GM12865 (cell line): ENCODE measurements at regions not wholly inside any gene's neighbourhood (a gene's known extent, or its start where the extent isn't known, plus 50 kb on each side); places are given as distances from the start of the nearest gene placed in this dataset.
"Not testable (repeated sequence)": the region's sequence is repeated elsewhere in the genome, so short reads cannot be mapped to it uniquely, and the experiment has no call there.

Source experiments
- DNase-seq: peaks from one replicate; pipeline ENCODE4 v3.0.0; 2010; ENCODE audit warnings: low read depth
- H3K4me3 ChIP-seq: 2 replicates; pipeline ENCODE4 v1.5.1; 2011; ENCODE audit warnings: mild to moderate bottlenecking, low read depth, low read length, control low read depth
- TF ChIP-seq, protein P1 (sequence below): IDR thresholded peaks from 2 replicates; pipeline ENCODE4 v1.5.1; 2011; ENCODE audit warnings: low read length, control low read depth, low read depth, inconsistent platforms; ENCODE audit not compliant: insufficient read depth; ENCODE audit errors: missing control alignments

DNA sequence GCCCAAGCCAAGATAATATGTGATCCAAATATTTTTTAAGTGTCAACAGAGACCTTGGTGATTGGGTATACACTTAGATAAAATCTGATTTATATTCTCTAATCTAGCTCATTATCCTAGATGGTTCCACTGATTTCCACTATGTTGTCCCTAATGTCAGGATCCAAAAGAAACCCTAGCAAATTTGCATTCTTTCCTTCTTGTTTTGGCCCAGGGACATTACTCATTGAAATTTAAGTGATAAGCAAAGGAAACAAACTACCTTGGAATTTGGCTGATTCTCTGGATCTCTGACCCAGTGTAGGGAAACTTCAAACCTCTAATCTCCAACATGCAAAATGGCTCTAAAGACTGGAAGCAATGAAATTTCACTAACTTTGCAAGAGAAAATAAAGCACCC is 179.8 kb upstream of the MEIS1 start:
- TF ChIP-seq, protein P1, sequence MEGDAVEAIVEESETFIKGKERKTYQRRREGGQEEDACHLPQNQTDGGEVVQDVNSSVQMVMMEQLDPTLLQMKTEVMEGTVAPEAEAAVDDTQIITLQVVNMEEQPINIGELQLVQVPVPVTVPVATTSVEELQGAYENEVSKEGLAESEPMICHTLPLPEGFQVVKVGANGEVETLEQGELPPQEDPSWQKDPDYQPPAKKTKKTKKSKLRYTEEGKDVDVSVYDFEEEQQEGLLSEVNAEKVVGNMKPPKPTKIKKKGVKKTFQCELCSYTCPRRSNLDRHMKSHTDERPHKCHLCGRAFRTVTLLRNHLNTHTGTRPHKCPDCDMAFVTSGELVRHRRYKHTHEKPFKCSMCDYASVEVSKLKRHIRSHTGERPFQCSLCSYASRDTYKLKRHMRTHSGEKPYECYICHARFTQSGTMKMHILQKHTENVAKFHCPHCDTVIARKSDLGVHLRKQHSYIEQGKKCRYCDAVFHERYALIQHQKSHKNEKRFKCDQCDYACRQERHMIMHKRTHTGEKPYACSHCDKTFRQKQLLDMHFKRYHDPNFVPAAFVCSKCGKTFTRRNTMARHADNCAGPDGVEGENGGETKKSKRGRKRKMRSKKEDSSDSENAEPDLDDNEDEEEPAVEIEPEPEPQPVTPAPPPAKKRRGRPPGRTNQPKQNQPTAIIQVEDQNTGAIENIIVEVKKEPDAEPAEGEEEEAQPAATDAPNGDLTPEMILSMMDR = no peak
- DNase-seq = no peak
- no peak overlapping the region for H3K4me3 ChIP-seq

DNA sequence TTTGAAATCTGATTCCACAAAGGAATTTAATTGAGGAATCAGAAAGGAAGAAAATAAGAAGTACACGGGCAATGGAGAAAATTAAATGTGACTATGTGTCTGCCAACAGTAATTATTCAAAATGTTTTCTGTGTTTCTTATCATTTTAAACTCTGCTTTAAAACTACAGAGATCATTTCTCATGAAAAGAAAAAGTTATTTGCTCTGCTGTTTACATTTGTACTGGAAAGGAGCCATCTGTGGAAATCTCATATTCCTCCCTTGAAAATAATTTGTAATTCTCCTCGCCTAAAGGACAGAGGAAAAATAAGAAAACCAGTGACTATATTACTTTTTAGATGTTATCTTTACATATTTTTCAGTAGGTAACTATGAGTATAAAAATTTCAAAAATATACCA is 181.9 kb upstream of the MEIS1 start:
- DNase-seq = no peak
- TF ChIP-seq, protein P1 = no peak
- H3K4me3 ChIP-seq = no peak overlapping the region

DNA sequence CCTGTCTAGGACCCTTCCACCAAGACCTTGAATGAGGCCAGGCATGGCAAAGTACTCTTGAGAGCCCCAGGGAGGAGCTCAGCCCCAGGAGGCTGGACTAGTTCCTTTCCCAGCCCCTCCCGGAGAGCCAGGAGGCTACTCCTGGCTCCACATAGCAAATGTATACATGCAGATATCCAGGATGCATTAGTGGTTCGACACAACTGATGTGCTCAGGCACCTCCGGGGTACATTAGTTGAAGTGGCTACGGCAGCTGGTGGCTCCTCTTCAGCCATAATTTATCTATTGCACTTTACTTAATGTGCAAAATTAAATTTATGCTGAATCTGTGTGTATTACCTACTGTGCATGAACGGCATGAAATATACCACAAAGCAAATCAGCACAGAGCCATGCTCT is 182.8 kb upstream of the MEIS1 start:
- no peak overlapping the region for H3K4me3 ChIP-seq
- TF ChIP-seq, protein P1 = no peak
- no peak for DNase-seq

DNA sequence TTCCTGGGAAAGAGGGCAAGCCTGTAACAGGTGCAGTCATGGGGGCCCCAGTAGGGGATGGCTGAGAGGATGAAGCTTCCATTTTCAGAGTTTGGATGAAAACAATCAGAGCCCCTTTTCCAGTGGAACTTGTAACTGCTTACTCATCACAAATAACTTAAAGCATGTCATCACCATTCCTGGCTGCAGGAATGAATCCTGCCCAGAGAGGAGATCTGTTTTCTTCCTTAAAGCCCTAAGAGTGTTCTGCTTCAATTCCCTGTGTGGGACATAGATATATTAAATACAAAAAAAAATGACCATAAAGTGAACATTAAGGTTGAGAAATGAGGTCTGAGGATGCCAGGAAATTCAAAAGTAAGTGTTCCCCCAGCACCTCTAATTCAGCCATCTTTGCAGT is 183.4 kb upstream of the MEIS1 start:
- DNase-seq = no peak
- no peak overlapping the region for H3K4me3 ChIP-seq
- TF ChIP-seq, protein P1 = no peak

DNA sequence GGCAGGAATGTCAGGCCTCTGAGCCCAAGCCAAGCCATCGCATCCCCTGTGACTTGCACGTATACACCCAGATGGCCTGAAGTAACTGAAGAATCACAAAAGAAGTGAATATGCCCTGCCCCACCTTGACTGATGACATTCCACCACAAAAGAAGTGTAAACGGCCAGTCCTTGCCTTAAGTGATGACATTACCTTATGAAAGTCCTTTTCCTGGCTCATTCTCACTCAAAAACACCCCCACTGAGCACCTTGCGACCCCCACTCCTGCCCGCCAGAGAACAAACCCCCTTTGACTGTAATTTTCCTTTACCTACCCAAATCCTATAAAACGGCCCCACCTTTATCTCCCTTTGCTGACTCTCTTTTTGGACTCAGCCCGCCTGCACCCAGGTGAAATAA is 185.8 kb upstream of the MEIS1 start:
- DNase-seq, H3K4me3 ChIP-seq: not testable (repeated sequence)

DNA sequence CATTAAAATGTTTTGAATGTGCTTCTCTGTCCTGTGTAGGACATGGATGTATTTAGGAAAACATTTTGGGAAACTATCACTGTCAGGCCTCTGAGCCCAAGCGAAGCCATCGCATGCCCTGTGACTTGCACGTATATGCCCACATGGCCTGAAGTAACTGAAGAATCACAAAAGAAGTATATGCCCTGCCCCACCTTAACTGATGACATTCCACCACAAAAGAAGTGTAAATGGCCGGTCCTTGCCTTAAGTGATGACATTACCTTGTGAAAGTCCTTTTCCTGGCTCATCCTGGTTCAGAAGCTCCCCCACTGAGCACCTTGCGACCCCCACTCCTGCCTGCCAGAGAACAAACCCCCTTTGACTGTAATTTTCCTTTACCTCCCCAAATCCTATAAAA is 191.1 kb upstream of the MEIS1 start:
- DNase-seq, H3K4me3 ChIP-seq: not testable (repeated sequence)

DNA sequence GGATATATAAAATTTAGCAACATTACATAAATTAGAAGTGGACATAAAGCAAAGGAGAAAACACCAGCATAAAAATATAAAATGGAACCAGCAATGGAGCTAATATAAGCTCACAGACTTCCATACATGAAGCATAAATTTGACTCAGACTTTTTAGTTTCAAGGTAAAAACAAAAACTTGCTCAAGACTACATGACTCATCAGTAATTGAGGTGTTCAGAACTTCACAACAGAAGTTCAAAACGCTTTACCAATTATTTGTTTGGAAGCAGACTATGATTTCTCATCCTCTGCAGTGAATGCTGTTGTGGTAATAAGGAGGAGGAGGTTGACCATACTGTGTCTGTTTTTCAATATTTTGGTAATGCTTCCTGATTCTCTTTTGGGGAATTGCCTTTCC is 192.0 kb upstream of the MEIS1 start:
- not testable (repeated sequence) for DNase-seq, H3K4me3 ChIP-seq

DNA sequence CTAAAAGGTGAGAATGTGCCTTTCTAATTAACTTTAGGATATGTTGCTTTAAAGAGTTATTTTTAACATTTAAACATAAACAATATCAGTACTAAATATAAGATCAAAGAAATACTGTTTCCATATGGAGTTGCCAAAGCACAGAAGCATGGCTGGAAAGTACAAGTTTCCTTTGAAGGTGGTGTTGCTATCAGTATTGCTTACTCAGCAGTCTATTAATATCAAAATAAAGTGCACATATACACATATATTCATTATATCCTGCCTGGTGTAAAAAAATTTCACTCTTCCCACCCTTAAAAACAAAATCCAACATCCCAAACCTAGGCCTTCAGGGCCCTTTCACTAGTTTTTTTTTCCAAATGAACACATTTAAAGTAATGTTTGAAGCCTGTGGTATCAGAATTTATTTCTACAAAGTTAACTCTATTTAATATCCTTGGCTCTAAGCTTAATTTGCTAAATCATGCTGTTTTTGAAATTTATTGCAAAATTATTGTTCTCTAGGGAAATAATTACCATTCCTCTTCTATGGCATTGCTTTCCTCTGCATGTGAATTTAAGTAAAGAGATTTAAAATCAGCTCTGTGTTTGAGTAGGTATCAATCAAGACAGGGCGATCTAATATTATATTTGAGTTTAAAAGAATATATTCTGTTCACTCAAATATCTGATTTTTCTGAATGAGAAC is 192.7 kb upstream of the MEIS1 start:
- DNase-seq = no peak

More for the DNA sequence above, 192.7 kb upstream of the MEIS1 start:
- TF ChIP-seq, protein P1 = no peak
- no peak overlapping the region for H3K4me3 ChIP-seq
